ENCODE measurements at regions not wholly inside any gene's neighbourhood (a gene's known extent, or its start where the extent isn't known, plus 50 kb on each side); places are given as distances from the start of the nearest gene placed in this dataset.

- TF ChIP-seq ZNF10 (CRISPR knock-in tag; IDR thresholded peaks at IDR 0.05; ENCODE audit: borderline replicate concordance, low read depth) = no peak
- peak; percentile 66 for TF ChIP-seq BCL6 (CRISPR knock-in tag; IDR thresholded peaks at IDR 0.05)
- no peak for TF ChIP-seq ZNF234 (CRISPR knock-in tag; conservative IDR thresholded peaks at IDR 0.05)
- TF ChIP-seq RBM39 (IDR thresholded peaks at IDR 0.05; ENCODE audit: low read depth, low read length, poor library complexity, severe bottlenecking) = no peak
- no peak for TF ChIP-seq BHLHE40 (IDR thresholded peaks at IDR 0.05; ENCODE audit: low read length)
- TF ChIP-seq ZNF576 (CRISPR knock-in tag; IDR thresholded peaks at IDR 0.05) = no peak
- peak; percentile 34; the same call in 1 of the 2 replicates for TF ChIP-seq SRF (IDR thresholded peaks at IDR 0.05; ENCODE audit: low read depth, low read length)
- TF ChIP-seq PITX1 (CRISPR knock-in tag; IDR thresholded peaks at IDR 0.05) = no peak
- TF ChIP-seq ZFY (CRISPR knock-in tag; IDR thresholded peaks at IDR 0.05) = no peak
- TF ChIP-seq ETV5 (CRISPR knock-in tag; IDR thresholded peaks at IDR 0.05; ENCODE audit: borderline replicate concordance) = no peak
- no peak for TF ChIP-seq ZSCAN29 (CRISPR knock-in tag; conservative IDR thresholded peaks at IDR 0.05)
- no peak for TF ChIP-seq SNAPC2 (CRISPR knock-in tag; IDR thresholded peaks at IDR 0.05)
- TF ChIP-seq ZNF597 (CRISPR knock-in tag; IDR thresholded peaks at IDR 0.05) = no peak
- peak; percentile 65 for TF ChIP-seq PAXIP1 (CRISPR knock-in tag; conservative IDR thresholded peaks at IDR 0.05)
- no peak for TF ChIP-seq THAP9 (CRISPR knock-in tag; IDR thresholded peaks at IDR 0.05; ENCODE audit: borderline replicate concordance)
- no peak for TF ChIP-seq ZNF337 (CRISPR knock-in tag; IDR thresholded peaks at IDR 0.05; ENCODE audit: borderline replicate concordance, low read depth)
Observed at GRCh38 chr7:17523813-17524739, 225.6 kb downstream of the AHR start (continued).

All from HepG2 (cell line).